HUES48 (cell line): ENCODE measurements at regions not wholly inside any gene's neighbourhood (a gene's known extent, or its start where the extent isn't known, plus 50 kb on each side); places are given as distances from the start of the nearest gene placed in this dataset.
"Not testable (repeated sequence)": the region's sequence is repeated elsewhere in the genome, so short reads cannot be mapped to it uniquely, and the experiment has no call there.

Experiments
- H3K27ac ChIP-seq: one replicate; pipeline ENCODE4 v1.7.0; 2013; ENCODE audit warnings: low read depth, low read length, inconsistent platforms
- H3K27me3 ChIP-seq: 2 replicates; pipeline ENCODE4 v1.6.1; 2013; ENCODE audit warnings: mild to moderate bottlenecking, low read length; ENCODE audit not compliant: control insufficient read depth, insufficient read depth
- H3K36me3 ChIP-seq: 2 replicates; pipeline ENCODE4 v1.6.1; 2013; ENCODE audit warnings: low read length; ENCODE audit not compliant: control insufficient read depth, insufficient read depth
- H3K4me1 ChIP-seq: 2 replicates; pipeline ENCODE4 v1.6.1; 2013; ENCODE audit warnings: mild to moderate bottlenecking, low read length; ENCODE audit not compliant: control insufficient read depth, insufficient read depth
- H3K4me3 ChIP-seq: 2 replicates; pipeline ENCODE4 v1.5.1; 2013; ENCODE audit warnings: mild to moderate bottlenecking, low read depth, low read length
- H3K9ac ChIP-seq: 2 replicates; pipeline ENCODE4 v1.6.1; 2013; ENCODE audit warnings: mild to moderate bottlenecking, low read depth, low read length, moderate library complexity
- H3K9me3 ChIP-seq: 2 replicates; pipeline ENCODE4 v1.6.1; 2013; ENCODE audit warnings: low read length; ENCODE audit not compliant: control insufficient read depth, insufficient read depth

DNA sequence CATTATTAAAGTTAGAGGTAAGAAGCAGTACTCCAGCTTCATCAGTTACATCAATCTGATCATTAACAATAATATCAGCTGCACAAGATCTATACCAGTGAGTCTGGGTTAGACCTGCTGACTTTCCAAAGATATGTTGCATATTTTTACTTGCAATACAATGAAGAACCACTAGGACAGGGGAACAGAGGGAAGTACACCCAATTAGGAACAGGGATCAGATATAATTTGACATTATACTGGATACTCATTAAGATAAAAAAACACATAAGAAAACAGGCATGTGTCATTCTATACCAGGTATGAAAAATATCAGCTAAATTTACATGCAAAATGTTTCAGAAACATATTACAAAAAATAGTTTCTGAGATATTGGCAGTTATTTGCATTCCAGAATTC lies 995.1 kb upstream of the DDX18 start:
- H3K27ac ChIP-seq = no peak overlapping the region
- no peaks in the 10 kb centered on the region for H3K4me1 ChIP-seq
- H3K4me3 ChIP-seq = no peak overlapping the region
- no peaks in the 10 kb centered on the region for H3K36me3 ChIP-seq
- H3K27me3 ChIP-seq = no peaks in the 10 kb centered on the region
- H3K9ac ChIP-seq = no peak overlapping the region
- H3K9me3 ChIP-seq = no peaks in the 10 kb centered on the region

DNA sequence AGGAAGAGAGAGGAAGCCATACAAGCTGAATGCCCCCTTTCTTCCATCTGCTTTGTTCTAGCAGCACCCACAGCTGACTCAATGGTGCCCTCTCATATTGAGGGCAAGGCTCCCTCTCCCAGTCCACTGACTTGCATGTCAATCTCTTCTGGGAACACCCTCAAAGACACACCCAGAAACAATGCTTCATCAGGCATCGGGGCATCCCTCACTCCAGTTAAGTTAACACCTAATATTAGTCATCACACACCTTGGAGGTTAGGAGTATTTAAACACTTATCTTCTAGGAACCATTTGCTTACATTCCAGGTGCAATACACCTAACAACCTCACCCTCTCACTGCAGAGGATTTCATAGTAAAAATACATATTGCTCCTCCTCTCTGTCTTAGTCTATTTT lies 993.5 kb upstream of the DDX18 start:
- Histone ChIP-seq H3K9ac (no peak overlapping the region), H3K4me1 (no peaks in the 10 kb centered on the region), H3K36me3 (no peaks in the 10 kb centered on the region), H3K4me3 (no peak overlapping the region), H3K27ac (no peak overlapping the region), H3K9me3 (no peaks in the 10 kb centered on the region), H3K27me3 (no peaks in the 10 kb centered on the region)

DNA sequence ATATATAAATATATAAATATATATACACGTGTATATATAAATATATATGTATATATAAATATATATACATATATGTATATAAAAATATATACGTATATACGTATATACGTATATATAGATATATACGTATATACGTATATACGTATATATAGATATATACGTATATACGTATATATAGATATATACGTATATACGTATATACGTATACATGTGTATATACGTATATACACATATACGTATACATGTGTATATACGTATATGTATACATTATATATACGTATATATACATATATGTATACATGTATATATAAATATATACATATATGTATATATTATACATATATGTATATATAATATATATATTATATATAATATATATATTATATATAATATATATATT lies 984.9 kb upstream of the DDX18 start:
- H3K36me3 ChIP-seq, H3K27ac ChIP-seq, H3K4me1 ChIP-seq, H3K9ac ChIP-seq, H3K9me3 ChIP-seq, H3K4me3 ChIP-seq, H3K27me3 ChIP-seq: not testable (repeated sequence)

DNA sequence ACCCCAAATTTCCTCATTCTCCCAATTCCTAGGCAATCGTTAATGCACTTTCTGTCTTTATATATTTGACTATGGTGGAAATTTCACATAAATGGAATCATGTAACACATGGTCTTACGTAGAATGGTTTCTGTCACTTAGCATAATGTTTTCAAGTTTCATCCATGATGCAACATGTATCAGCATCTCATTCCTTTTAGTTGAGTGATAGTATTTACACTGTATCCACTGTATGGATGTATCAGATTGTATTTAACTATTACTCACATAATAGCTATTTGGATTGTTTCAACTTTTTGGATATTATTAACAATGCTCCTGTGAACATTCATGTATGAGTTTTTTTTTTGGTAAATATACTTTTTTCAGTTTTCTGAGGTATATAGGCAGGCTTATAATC lies 982.3 kb upstream of the DDX18 start:
- no peak overlapping the region for H3K9ac ChIP-seq
- H3K4me3 ChIP-seq = no peak overlapping the region
- H3K27ac ChIP-seq = no peak overlapping the region
- H3K36me3 ChIP-seq = no peaks in the 10 kb centered on the region
- no peaks in the 10 kb centered on the region for H3K4me1 ChIP-seq
- no peaks in the 10 kb centered on the region for H3K9me3 ChIP-seq
- H3K27me3 ChIP-seq = no peaks in the 10 kb centered on the region

DNA sequence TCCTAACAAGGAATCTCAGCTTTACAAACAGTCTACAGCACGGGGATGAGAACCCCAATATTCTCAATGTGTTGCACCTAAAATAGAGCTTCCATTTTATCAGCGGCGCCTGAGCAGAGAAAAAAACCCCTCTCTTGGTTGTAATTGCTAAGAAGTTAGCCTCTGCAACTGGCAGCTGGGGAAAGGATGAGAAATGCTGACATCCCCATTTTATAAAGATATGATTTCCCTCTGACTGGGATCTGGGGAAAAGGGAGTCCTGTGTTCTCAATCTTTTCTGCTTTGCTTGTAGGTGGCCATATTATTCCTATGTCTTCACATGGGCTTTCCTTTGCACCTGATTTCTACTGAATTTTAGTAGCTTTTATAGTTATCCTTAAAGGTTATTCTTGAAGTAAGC lies 981.4 kb upstream of the DDX18 start:
- no peaks in the 10 kb centered on the region for H3K9me3 ChIP-seq
- no peaks in the 10 kb centered on the region for H3K4me1 ChIP-seq
- no peak overlapping the region for H3K27ac ChIP-seq
- no peak overlapping the region for H3K4me3 ChIP-seq
- no peaks in the 10 kb centered on the region for H3K36me3 ChIP-seq
- no peak overlapping the region for H3K9ac ChIP-seq
- H3K27me3 ChIP-seq = no peaks in the 10 kb centered on the region

DNA sequence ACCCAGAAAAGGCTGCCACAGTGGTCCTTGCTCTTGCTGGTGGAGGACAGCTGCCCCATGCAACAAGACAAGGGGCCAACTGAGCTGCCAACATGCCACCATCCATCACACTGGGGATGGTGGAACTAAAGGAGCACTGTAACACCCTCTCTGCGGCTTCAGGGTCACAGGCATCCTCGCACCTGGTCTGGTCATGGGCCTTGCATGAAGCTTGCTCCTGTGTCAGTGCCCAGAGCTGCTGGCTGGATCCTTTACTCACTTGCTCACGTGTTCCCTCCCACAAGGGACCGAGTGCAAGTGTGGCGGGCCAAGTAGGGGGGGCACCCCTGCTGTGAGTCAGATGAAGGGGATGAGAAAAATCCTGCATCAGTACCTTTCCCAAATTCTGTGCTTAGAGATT lies 972.3 kb upstream of the DDX18 start:
- H3K4me1 ChIP-seq = no peaks in the 10 kb centered on the region
- H3K4me3 ChIP-seq = no peak overlapping the region
- H3K9ac ChIP-seq = no peak overlapping the region

DNA sequence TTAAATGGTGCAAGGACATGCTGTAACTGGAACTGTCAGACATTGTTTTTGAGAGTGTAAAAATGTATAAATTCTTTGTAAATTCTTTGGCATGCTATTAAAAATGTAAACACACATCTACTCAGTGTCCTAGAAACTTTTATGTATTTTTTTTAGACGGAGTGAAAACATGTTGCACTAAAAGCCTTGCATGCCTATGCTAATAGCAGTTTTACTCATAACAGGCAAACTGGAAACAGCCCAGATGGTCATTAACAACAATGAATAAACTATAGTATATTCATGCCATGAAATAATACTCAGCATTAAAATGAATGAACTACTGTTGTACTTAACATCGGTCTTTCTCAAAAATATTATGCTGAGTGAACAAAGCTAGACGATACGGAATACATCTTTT lies 954.8 kb upstream of the DDX18 start:
- Histone ChIP-seq H3K9ac (no peak overlapping the region), H3K4me1 (no peaks in the 10 kb centered on the region), H3K36me3 (no peaks in the 10 kb centered on the region), H3K9me3 (peaks cover 6% of the 10 kb centered on the region; the same call in 1 of the 2 replicates), H3K4me3 (no peak overlapping the region), H3K27me3 (no peaks in the 10 kb centered on the region), H3K27ac (no peak overlapping the region)

More for the DNA sequence above, 972.3 kb upstream of the DDX18 start:
- H3K27ac ChIP-seq = no peak overlapping the region
- no peaks in the 10 kb centered on the region for H3K36me3 ChIP-seq
- H3K27me3 ChIP-seq = no peaks in the 10 kb centered on the region
- H3K9me3 ChIP-seq = no peaks in the 10 kb centered on the region

DNA sequence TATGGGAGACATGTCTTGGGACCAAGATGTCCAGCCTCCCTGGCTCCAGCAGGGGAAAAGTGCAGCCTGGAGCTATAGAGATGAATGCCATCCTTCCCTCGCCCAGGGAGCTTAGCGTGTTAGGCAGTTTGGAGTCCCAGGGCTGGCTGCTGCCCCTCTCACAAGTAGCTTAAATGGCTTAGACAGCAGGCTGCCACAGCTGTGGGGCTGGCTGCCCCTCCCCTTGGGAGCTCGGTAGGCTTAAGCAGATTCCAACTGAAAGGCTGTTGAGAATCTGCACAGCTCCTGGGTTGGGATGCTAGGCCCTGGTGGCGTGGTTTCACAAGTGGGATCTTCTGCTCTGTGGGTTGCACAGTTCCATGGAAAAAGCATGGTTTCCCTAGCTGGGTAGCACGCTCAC lies 940.5 kb upstream of the DDX18 start:
- Histone ChIP-seq H3K27me3 (no peaks in the 10 kb centered on the region), H3K36me3 (no peaks in the 10 kb centered on the region)

DNA sequence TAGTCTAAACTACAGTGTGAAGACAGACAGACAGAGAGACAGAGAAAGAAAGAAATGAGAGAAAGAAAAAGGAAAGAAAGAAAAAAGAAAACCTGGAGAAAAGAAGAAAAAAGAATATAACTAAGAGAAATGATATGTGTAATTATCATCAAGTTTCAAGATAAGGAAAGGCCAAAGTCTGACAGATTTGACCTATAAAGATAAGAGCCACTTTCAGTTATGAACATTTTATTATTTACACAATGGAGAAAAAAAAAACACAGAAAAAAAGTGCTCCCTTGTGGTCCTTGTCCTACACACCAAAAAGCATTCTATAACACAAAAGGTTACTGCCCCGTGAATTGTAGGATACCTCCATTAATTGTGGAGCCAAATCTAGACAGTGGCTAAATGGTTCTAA lies 937.2 kb upstream of the DDX18 start:
- Histone ChIP-seq H3K27me3 (no peaks in the 10 kb centered on the region), H3K27ac (no peak overlapping the region), H3K4me1 (no peaks in the 10 kb centered on the region), H3K9me3 (no peaks in the 10 kb centered on the region), H3K36me3 (no peaks in the 10 kb centered on the region), H3K9ac (no peak overlapping the region), H3K4me3 (no peak overlapping the region)

More for the DNA sequence above, 940.5 kb upstream of the DDX18 start:
- Histone ChIP-seq H3K4me1 (no peaks in the 10 kb centered on the region), H3K9me3 (no peaks in the 10 kb centered on the region), H3K9ac (no peak overlapping the region), H3K27ac (no peak overlapping the region), H3K4me3 (no peak overlapping the region)

DNA sequence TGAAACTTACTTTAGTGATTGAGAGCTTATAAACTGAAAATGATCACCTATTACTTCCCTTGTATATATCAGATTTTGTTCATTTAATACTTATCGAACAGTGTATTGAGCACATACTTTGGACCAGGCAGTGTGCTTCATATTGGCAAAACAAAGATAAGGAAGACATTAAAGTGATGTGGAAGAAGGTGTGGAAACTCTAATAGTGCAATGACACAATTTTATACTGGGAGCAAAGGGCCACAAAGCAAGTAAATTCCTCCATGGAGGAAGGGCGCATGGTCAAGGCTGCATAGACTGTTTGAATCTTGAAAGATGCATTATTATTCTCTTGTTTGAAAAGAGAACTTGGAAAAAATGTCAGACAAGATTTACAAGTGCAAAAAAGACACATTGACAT lies 936.5 kb upstream of the DDX18 start:
- Histone ChIP-seq H3K27me3 (no peaks in the 10 kb centered on the region), H3K4me3 (no peak overlapping the region), H3K9me3 (no peaks in the 10 kb centered on the region), H3K36me3 (no peaks in the 10 kb centered on the region), H3K9ac (no peak overlapping the region), H3K27ac (no peak overlapping the region), H3K4me1 (no peaks in the 10 kb centered on the region)

DNA sequence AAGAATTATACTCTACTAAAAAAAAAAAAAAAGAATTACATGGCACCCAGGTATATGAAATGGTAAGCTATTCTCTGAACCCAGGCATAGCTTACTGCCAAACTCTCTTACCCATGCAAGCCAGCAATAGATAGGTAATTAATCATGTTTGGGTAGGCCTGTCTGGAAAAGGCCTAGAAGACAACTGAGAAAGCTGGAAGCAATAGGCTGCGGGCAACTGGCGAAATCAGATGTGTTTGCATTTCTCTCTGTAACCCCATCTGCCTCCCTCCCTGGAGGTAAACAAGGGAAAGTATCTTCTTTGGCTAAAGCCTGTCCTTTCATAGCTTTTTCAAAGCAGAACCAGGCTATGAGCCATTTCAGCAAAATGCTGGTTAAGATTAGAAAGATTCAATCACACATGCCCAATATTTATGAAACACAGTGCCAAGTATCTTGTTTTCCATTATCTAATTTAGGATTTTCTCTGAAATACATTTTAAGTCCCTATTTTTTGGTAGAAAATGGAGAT lies 934.8 kb upstream of the DDX18 start:
- Histone ChIP-seq H3K4me3 (no peak overlapping the region), H3K4me1 (no peaks in the 10 kb centered on the region), H3K36me3 (no peaks in the 10 kb centered on the region), H3K27me3 (no peaks in the 10 kb centered on the region), H3K9ac (no peak overlapping the region), H3K27ac (no peak overlapping the region), H3K9me3 (no peaks in the 10 kb centered on the region)

DNA sequence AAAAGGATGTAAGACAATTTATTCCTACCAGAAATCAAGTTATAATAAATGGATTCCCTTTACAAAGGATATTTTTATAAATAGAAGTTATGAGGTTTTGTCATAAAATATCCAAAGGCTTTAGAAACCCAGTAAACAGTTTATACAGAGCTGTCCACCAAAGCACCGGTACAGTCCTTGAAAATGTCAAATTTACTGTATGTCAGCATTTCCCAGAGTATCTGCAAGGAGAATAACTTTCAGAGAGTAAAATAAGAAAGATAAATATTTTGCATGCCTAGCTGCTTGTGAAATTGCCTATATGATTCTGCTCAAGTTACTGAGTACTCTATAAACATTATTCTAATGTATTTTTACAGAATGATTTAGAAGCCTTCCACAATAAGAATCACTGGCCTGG lies 923.3 kb upstream of the DDX18 start:
- no peak overlapping the region for H3K4me3 ChIP-seq
- no peaks in the 10 kb centered on the region for H3K27me3 ChIP-seq
- H3K9ac ChIP-seq = no peak overlapping the region
- peaks cover 48% of the 10 kb centered on the region for H3K9me3 ChIP-seq
- no peaks in the 10 kb centered on the region for H3K4me1 ChIP-seq
- no peak overlapping the region for H3K27ac ChIP-seq
- H3K36me3 ChIP-seq = no peaks in the 10 kb centered on the region
